ENCODE measurements at regions not wholly inside any gene's neighbourhood (a gene's known extent, or its start where the extent isn't known, plus 50 kb on each side); places are given as distances from the start of the nearest gene placed in this dataset.

GRCh38 chr9:106287091-106287631 lies 575.8 kb upstream of the ZNF462 start:
- Histone ChIP-seq H3K9ac (ENCODE audit: low read length) (no peak overlapping the region), H4K20me1 (ENCODE audit: insufficient read depth, low read length) (no peaks in the 10 kb centered on the region), H3K27me3 (replicated peaks; ENCODE audit: insufficient read depth, low read length) (no peaks in the 10 kb centered on the region), H2AFZ (ENCODE audit: low read length) (no peak overlapping the region), H3K4me1 (ENCODE audit: low read length) (no peaks in the 10 kb centered on the region), H3K9me3 (replicated peaks; ENCODE audit: insufficient read depth, low read length) (no peaks in the 10 kb centered on the region), H3K9me2 (replicated peaks; ENCODE audit: insufficient read depth, low read length) (no peaks in the 10 kb centered on the region), H3F3A (ENCODE audit: insufficient read depth, low read length) (no peaks in the 10 kb centered on the region), H3K27ac (ENCODE audit: low read length) (no peak overlapping the region), H3K4me3 (ENCODE audit: low read length) (no peak overlapping the region), H3K36me3 (replicated peaks; ENCODE audit: insufficient read depth, low read length) (no peaks in the 10 kb centered on the region), H3K4me2 (ENCODE audit: low read depth, low read length) (no peak overlapping the region), H3K79me2 (ENCODE audit: low read length) (no peaks in the 10 kb centered on the region)
- DNase-seq, result no peak
- TF ChIP-seq CTCF (IDR thresholded peaks at IDR 0.05; ENCODE audit: low read length) (no peak), EZH2 (optimal IDR thresholded peaks at IDR 0.05; ENCODE audit: low read depth, low read length) (no peak), EZH2phosphoT487 (IDR thresholded peaks at IDR 0.05; ENCODE audit: low read length) (no peak)

- H3K27ac ChIP-seq (ENCODE audit: low read length), result no peak overlapping the region
- H3F3A ChIP-seq (ENCODE audit: insufficient read depth, low read length), result no peaks in the 10 kb centered on the region
- no peaks in the 10 kb centered on the region for H4K20me1 ChIP-seq (ENCODE audit: insufficient read depth, low read length)
- no peak overlapping the region for H3K4me2 ChIP-seq (ENCODE audit: low read depth, low read length)
- no peaks in the 10 kb centered on the region for H3K9me2 ChIP-seq (replicated peaks; ENCODE audit: insufficient read depth, low read length)
- H3K4me1 ChIP-seq (ENCODE audit: low read length), result no peaks in the 10 kb centered on the region
- no peaks in the 10 kb centered on the region for H3K36me3 ChIP-seq (replicated peaks; ENCODE audit: insufficient read depth, low read length)
- H3K9me3 ChIP-seq (replicated peaks; ENCODE audit: insufficient read depth, low read length), result no peaks in the 10 kb centered on the region
- DNase-seq, result no peak
- H3K4me3 ChIP-seq (ENCODE audit: low read length), result no peak overlapping the region
- no peaks in the 10 kb centered on the region for H3K79me2 ChIP-seq (ENCODE audit: low read length)
- no peak for TF ChIP-seq EZH2phosphoT487 (IDR thresholded peaks at IDR 0.05; ENCODE audit: low read length)
- H3K27me3 ChIP-seq (replicated peaks; ENCODE audit: insufficient read depth, low read length), result no peaks in the 10 kb centered on the region
- no peak overlapping the region for H2AFZ ChIP-seq (ENCODE audit: low read length)
- H3K9ac ChIP-seq (ENCODE audit: low read length), result no peak overlapping the region
Measured at GRCh38 chr9:106287731-106288130, 575.2 kb upstream of the ZNF462 start.

- no peak for DNase-seq
- Histone ChIP-seq H3K4me2 (ENCODE audit: low read depth, low read length) (no peak overlapping the region), H3K9ac (ENCODE audit: low read length) (no peak overlapping the region), H3K36me3 (replicated peaks; ENCODE audit: insufficient read depth, low read length) (no peaks in the 10 kb centered on the region), H2AFZ (ENCODE audit: low read length) (no peak overlapping the region), H3K4me1 (ENCODE audit: low read length) (no peaks in the 10 kb centered on the region), H3K4me3 (ENCODE audit: low read length) (no peak overlapping the region), H3K9me3 (replicated peaks; ENCODE audit: insufficient read depth, low read length) (no peaks in the 10 kb centered on the region), H3K27me3 (replicated peaks; ENCODE audit: insufficient read depth, low read length) (no peaks in the 10 kb centered on the region), H3K79me2 (ENCODE audit: low read length) (no peaks in the 10 kb centered on the region), H3K27ac (ENCODE audit: low read length) (no peak overlapping the region), H3F3A (ENCODE audit: insufficient read depth, low read length) (no peaks in the 10 kb centered on the region), H4K20me1 (ENCODE audit: insufficient read depth, low read length) (no peaks in the 10 kb centered on the region), H3K9me2 (replicated peaks; ENCODE audit: insufficient read depth, low read length) (no peaks in the 10 kb centered on the region)
- TF ChIP-seq EZH2 (optimal IDR thresholded peaks at IDR 0.05; ENCODE audit: low read depth, low read length) (no peak), CTCF (IDR thresholded peaks at IDR 0.05; ENCODE audit: low read length) (no peak), EZH2phosphoT487 (IDR thresholded peaks at IDR 0.05; ENCODE audit: low read length) (no peak)
Measured at GRCh38 chr9:106288689-106289088, 574.3 kb upstream of the ZNF462 start.

- Histone ChIP-seq H3K4me1 (ENCODE audit: low read length) (no peaks in the 10 kb centered on the region), H3K27ac (ENCODE audit: low read length) (no peak overlapping the region), H4K20me1 (ENCODE audit: insufficient read depth, low read length) (no peaks in the 10 kb centered on the region), H3K9me3 (replicated peaks; ENCODE audit: insufficient read depth, low read length) (no peaks in the 10 kb centered on the region), H3K79me2 (ENCODE audit: low read length) (no peaks in the 10 kb centered on the region), H3F3A (ENCODE audit: insufficient read depth, low read length) (no peaks in the 10 kb centered on the region), H3K4me3 (ENCODE audit: low read length) (no peak overlapping the region), H3K36me3 (replicated peaks; ENCODE audit: insufficient read depth, low read length) (no peaks in the 10 kb centered on the region), H3K4me2 (ENCODE audit: low read depth, low read length) (no peak overlapping the region), H3K9ac (ENCODE audit: low read length) (no peak overlapping the region), H3K9me2 (replicated peaks; ENCODE audit: insufficient read depth, low read length) (no peaks in the 10 kb centered on the region), H2AFZ (ENCODE audit: low read length) (no peak overlapping the region), H3K27me3 (replicated peaks; ENCODE audit: insufficient read depth, low read length) (no peaks in the 10 kb centered on the region)
- TF ChIP-seq EZH2phosphoT487 (IDR thresholded peaks at IDR 0.05; ENCODE audit: low read length), result no peak
- no peak for TF ChIP-seq EZH2 (optimal IDR thresholded peaks at IDR 0.05; ENCODE audit: low read depth, low read length)
- TF ChIP-seq CTCF (IDR thresholded peaks at IDR 0.05; ENCODE audit: low read length), result no peak
- no peak for DNase-seq
Measured at GRCh38 chr9:106291786-106292185, 571.2 kb upstream of the ZNF462 start.

Measured in MM.1S (cell line).